ENCODE measurements at regions not wholly inside any gene's neighbourhood (a gene's known extent, or its start where the extent isn't known, plus 50 kb on each side); places are given as distances from the start of the nearest gene placed in this dataset.

DNA sequence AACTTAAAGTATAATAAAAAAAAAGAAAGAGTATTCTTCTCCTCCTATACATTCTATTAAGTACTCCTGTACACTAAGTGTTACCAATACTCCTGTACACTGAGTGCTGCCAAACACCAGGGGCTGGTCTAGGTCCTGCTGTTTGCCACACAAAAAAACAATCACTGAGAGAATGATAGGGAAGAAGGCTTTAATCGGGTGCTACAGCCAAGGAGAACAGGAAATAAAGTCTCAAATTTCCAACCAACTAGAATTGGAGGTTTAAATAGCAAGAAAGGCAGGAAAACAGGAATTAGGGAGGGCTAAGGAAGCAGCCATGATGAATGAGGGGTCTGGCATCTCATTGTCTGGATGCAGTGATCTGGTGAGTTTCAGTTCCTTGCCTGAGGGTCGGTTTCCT, 239.8 kb downstream of the ZNF674 start:
- Histone ChIP-seq H3K4me1 (no peaks in the 10 kb centered on the region), H3K36me3 (no peaks in the 10 kb centered on the region), H3K9me3 (no peaks in the 10 kb centered on the region), H3K27me3 (no peaks in the 10 kb centered on the region), H3K9ac (ENCODE audit: low read depth in 2 of 2, low read length in 2 of 2) (no peak overlapping the region), H3K4me3 (no peak overlapping the region), H3K27ac (no peak overlapping the region)
- intact Hi-C loops (cut with DNase I): no loop called here
- DNase-seq: no peak
- TF ChIP-seq, protein P1, sequence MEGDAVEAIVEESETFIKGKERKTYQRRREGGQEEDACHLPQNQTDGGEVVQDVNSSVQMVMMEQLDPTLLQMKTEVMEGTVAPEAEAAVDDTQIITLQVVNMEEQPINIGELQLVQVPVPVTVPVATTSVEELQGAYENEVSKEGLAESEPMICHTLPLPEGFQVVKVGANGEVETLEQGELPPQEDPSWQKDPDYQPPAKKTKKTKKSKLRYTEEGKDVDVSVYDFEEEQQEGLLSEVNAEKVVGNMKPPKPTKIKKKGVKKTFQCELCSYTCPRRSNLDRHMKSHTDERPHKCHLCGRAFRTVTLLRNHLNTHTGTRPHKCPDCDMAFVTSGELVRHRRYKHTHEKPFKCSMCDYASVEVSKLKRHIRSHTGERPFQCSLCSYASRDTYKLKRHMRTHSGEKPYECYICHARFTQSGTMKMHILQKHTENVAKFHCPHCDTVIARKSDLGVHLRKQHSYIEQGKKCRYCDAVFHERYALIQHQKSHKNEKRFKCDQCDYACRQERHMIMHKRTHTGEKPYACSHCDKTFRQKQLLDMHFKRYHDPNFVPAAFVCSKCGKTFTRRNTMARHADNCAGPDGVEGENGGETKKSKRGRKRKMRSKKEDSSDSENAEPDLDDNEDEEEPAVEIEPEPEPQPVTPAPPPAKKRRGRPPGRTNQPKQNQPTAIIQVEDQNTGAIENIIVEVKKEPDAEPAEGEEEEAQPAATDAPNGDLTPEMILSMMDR (IDR thresholded peaks at IDR 0.05): no peak

- Histone ChIP-seq H3K27me3 (no peaks in the 10 kb centered on the region), H3K9ac (ENCODE audit: low read depth in 2 of 2, low read length in 2 of 2) (no peak overlapping the region), H3K9me3 (no peaks in the 10 kb centered on the region), H3K4me3 (no peak overlapping the region), H3K4me1 (no peaks in the 10 kb centered on the region), H3K36me3 (no peaks in the 10 kb centered on the region), H3K27ac (no peak overlapping the region)
- TF ChIP-seq, protein P1 (IDR thresholded peaks at IDR 0.05): no peak
- no peak for DNase-seq
- intact Hi-C loops (cut with DNase I): no loop called here
These were observed 243.3 kb downstream of the ZNF674 start for GRCh38 chrX:46301903-46302302.

GRCh38 chrX:46298821-46299220, 246.4 kb downstream of the ZNF674 start:
- Histone ChIP-seq H3K27ac (no peak overlapping the region), H3K27me3 (no peaks in the 10 kb centered on the region), H3K36me3 (no peaks in the 10 kb centered on the region), H3K4me3 (no peak overlapping the region), H3K9me3 (no peaks in the 10 kb centered on the region), H3K9ac (ENCODE audit: low read depth in 2 of 2, low read length in 2 of 2) (no peak overlapping the region), H3K4me1 (no peaks in the 10 kb centered on the region)
- TF ChIP-seq, protein P1 (IDR thresholded peaks at IDR 0.05): no peak
- intact Hi-C loops (cut with DNase I): no loop called here
- no peak for DNase-seq

- no peak overlapping the region for H3K27ac ChIP-seq
- H3K27me3 ChIP-seq: no peaks in the 10 kb centered on the region
- no peaks in the 10 kb centered on the region for H3K36me3 ChIP-seq
- intact Hi-C loops (cut with DNase I): no loop called here
- H3K9ac ChIP-seq (ENCODE audit: low read depth in 2 of 2, low read length in 2 of 2): no peak overlapping the region
- no peaks in the 10 kb centered on the region for H3K9me3 ChIP-seq
- TF ChIP-seq, protein P1 (IDR thresholded peaks at IDR 0.05): no peak
- H3K4me1 ChIP-seq: no peaks in the 10 kb centered on the region
- H3K4me3 ChIP-seq: no peak overlapping the region
- no peak for DNase-seq
These were observed 249.3 kb downstream of the ZNF674 start for GRCh38 chrX:46295963-46296362.

- Histone ChIP-seq H3K9ac (ENCODE audit: low read depth in 2 of 2, low read length in 2 of 2) (no peak overlapping the region), H3K9me3 (no peaks in the 10 kb centered on the region), H3K27ac (no peak overlapping the region), H3K4me1 (no peaks in the 10 kb centered on the region), H3K36me3 (no peaks in the 10 kb centered on the region), H3K27me3 (no peaks in the 10 kb centered on the region), H3K4me3 (no peak overlapping the region)
- no peak for DNase-seq
- intact Hi-C loops (cut with DNase I): no loop called here
- TF ChIP-seq, protein P1 (IDR thresholded peaks at IDR 0.05): no peak
These were observed 251.0 kb downstream of the ZNF674 start for GRCh38 chrX:46294234-46294633.

DNA sequence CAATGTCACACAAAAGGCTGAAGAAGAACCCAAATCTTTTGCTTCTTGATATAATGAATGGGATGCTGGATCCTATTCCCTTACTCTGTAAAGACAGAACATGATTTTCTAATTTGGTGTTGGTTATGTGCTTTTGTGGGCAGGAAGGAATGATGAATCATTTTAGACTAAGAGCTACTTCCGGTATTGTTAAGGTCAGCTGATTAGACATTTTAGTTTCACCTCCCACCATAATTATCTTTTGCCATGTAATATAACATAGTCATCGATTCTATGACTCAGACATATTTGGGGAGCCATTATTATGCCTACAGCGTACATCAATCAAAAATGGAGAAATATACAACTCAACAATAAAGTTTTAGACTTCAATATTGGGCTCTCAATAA, 265.3 kb downstream of the ZNF674 start:
- DNase-seq: no peak
- intact Hi-C loops (cut with DNase I): no loop called here
- Histone ChIP-seq H3K4me1 (no peaks in the 10 kb centered on the region), H3K9ac (ENCODE audit: low read depth in 2 of 2, low read length in 2 of 2) (no peak overlapping the region), H3K36me3 (no peaks in the 10 kb centered on the region), H3K27ac (no peak overlapping the region), H3K4me3 (no peak overlapping the region), H3K9me3 (no peaks in the 10 kb centered on the region), H3K27me3 (no peaks in the 10 kb centered on the region)
- TF ChIP-seq, protein P1 (IDR thresholded peaks at IDR 0.05): no peak

Measured in colonic mucosa (tissue), 4 donors.